Panc1 (cell line): ENCODE measurements at regions not wholly inside any gene's neighbourhood (a gene's known extent, or its start where the extent isn't known, plus 50 kb on each side); places are given as distances from the start of the nearest gene placed in this dataset.

ENCODE experiments used
- ATAC-seq: fragments of 200-7000 bp; cut with Tn5 transposase; 2 replicates; pipeline ENCODE4 v1.9.1; 2020; ENCODE audit warnings: mild to moderate bottlenecking, moderate library complexity
- BruUV-seq: library from RNA; stranded (reverse); fragments of 400-500 nt; replicated peaks from 2 replicates; lab custom pipeline; 2021; lab: Mats Ljungman, UMichigan
- CTCF ChIA-PET: fragments of 300-600 bp; sonication (Branson Sonifier 250); formaldehyde crosslinking; loops from one replicate; lab custom pipeline; 2022; ENCODE audit warnings: antibody characterized with exemption; lab: Charles Lee
- POLR2A ChIA-PET: fragments of 300-600 bp; sonication (Branson Sonifier 250); formaldehyde crosslinking; loops from one replicate; lab custom pipeline; 2022; ENCODE audit warnings: antibody characterized with exemption; lab: Charles Lee
- DNase-seq: peaks from one replicate; pipeline ENCODE4 v3.0.0-alpha.2; 2010; ENCODE audit warnings: low read depth, low spot score
- H3K27ac ChIP-seq: 2 replicates; pipeline ENCODE4 v1.5.1; 2011; ENCODE audit warnings: mild to moderate bottlenecking, low read length, inconsistent platforms
- H3K27me3 ChIP-seq: fragments of 200-500 bp; sonication (Bioruptor generic); 2 replicates; pipeline ENCODE4 v1.6.0; 2014; ENCODE audit warnings: low read length, inconsistent platforms; ENCODE audit not compliant: control insufficient read depth, insufficient read depth
- H3K36me3 ChIP-seq: fragments of 200-500 bp; sonication (Bioruptor generic); 2 replicates; pipeline ENCODE4 v1.5.1; 2014; ENCODE audit warnings: inconsistent platforms, mild to moderate bottlenecking, low read length, moderate library complexity; ENCODE audit not compliant: control insufficient read depth, insufficient read depth
- H3K4me1 ChIP-seq: 2 replicates; pipeline ENCODE4 v1.5.1; 2011; ENCODE audit warnings: inconsistent platforms, mild to moderate bottlenecking, low read length, moderate library complexity; ENCODE audit not compliant: control insufficient read depth, insufficient read depth
- H3K4me3 ChIP-seq, 2 experiments: 2 replicates each; pipeline ENCODE4 v1.5.1; 2011 to 2012; ENCODE audit warnings: low read depth in 2 of 2, low read length in 2 of 2, mild to moderate bottlenecking in 2 of 2, inconsistent platforms in 1 of 2, moderate library complexity in 1 of 2
- H3K9me3 ChIP-seq: fragments of 200-500 bp; sonication (Bioruptor generic); 2 replicates; pipeline ENCODE4 v1.5.1; 2014; ENCODE audit warnings: low read depth, mild to moderate bottlenecking, inconsistent platforms, low read length, moderate library complexity; ENCODE audit not compliant: control insufficient read depth, insufficient read depth
- POLR2AphosphoS5 ChIP-seq: IDR thresholded peaks from 2 replicates; pipeline ENCODE4 v1.6.1; 2012; ENCODE audit warnings: mild to moderate bottlenecking, low read depth, low read length, moderate library complexity
- SIN3A ChIP-seq: IDR thresholded peaks from 2 replicates; pipeline ENCODE4 v1.6.1; 2012; ENCODE audit warnings: low read depth, mild to moderate bottlenecking, low read length, moderate library complexity, borderline replicate concordance; ENCODE audit not compliant: insufficient read depth
- TCF7L2 ChIP-seq: IDR thresholded peaks from 2 replicates; pipeline ENCODE4 v1.6.1; 2011; ENCODE audit warnings: mild to moderate bottlenecking, low read depth, low read length, inconsistent platforms
- in situ Hi-C: cut with HindIII; loops from 2 replicates; pipeline ENCODE4 v1.10.0; 2016; ENCODE audit warnings: low sequenced_read_pairs, low pct_unique_long_range_greater_than_20kb
- intact Hi-C: fragments of 100-400 bp; cut with micrococcal nuclease; formaldehyde crosslinking; loops from one replicate; pipeline ENCODE4 v1.10.0; 2022; ENCODE audit not compliant: unreplicated experiment
- TF ChIP-seq, protein P1 (sequence below): fragments of 450-650 bp; IDR thresholded peaks from 2 replicates; pipeline ENCODE4 v1.5.1; 2017; ENCODE audit warnings: mild to moderate bottlenecking
- TF ChIP-seq, protein P2 (sequence below), 2 experiments: IDR thresholded peaks; 2 replicates each; pipeline ENCODE4 v1.6.1; 2011 to 2012; ENCODE audit warnings: low read depth in 2 of 2, control low read depth in 1 of 2, low read length in 1 of 2, mild to moderate bottlenecking in 1 of 2, moderate library complexity in 1 of 2; ENCODE audit not compliant: insufficient read depth in 1 of 2

DNA sequence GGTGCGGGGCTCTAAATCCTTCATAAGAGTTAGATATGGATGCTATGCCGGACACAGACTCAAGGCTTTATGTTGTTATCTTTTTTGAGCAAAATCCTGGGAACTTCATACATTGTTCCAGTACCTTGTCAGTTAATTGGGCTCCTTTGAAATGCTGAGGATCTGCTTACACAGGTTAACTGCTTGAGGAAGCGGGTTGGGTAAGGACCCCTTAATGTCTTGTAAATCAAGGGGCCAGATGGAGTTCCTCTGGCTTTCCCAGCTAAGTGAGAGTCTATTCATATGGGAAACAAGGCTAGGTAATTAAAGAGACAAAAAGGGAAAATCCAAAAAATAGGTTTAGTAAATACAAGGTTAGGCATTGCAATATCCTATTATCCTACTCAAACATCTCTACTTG, 141.5 kb downstream of the OR2B2 start:
- H3K27ac ChIP-seq = no peak overlapping the region
- TF ChIP-seq, protein P1, sequence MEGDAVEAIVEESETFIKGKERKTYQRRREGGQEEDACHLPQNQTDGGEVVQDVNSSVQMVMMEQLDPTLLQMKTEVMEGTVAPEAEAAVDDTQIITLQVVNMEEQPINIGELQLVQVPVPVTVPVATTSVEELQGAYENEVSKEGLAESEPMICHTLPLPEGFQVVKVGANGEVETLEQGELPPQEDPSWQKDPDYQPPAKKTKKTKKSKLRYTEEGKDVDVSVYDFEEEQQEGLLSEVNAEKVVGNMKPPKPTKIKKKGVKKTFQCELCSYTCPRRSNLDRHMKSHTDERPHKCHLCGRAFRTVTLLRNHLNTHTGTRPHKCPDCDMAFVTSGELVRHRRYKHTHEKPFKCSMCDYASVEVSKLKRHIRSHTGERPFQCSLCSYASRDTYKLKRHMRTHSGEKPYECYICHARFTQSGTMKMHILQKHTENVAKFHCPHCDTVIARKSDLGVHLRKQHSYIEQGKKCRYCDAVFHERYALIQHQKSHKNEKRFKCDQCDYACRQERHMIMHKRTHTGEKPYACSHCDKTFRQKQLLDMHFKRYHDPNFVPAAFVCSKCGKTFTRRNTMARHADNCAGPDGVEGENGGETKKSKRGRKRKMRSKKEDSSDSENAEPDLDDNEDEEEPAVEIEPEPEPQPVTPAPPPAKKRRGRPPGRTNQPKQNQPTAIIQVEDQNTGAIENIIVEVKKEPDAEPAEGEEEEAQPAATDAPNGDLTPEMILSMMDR = no peak
- ChIA-PET CTCF (no interaction called here), POLR2A (interaction anchor here (1.1 kb wide), 1 partner anchor 37 kb away, joined by 5 read pairs; a partner anchor contains a TSS)
- DNase-seq (no peak), ATAC-seq (no peak)
- no TSS peak for BruUV-seq
- in situ Hi-C loops = no loop called here
- no peaks in the 10 kb centered on the region for H3K27me3 ChIP-seq
- peaks cover 9% of the 10 kb centered on the region for H3K4me1 ChIP-seq
- no peaks in the 10 kb centered on the region for H3K36me3 ChIP-seq
- intact Hi-C loops = no loop called here
- no peak overlapping the region for H3K4me3 ChIP-seq
- no peaks in the 10 kb centered on the region for H3K9me3 ChIP-seq

DNA sequence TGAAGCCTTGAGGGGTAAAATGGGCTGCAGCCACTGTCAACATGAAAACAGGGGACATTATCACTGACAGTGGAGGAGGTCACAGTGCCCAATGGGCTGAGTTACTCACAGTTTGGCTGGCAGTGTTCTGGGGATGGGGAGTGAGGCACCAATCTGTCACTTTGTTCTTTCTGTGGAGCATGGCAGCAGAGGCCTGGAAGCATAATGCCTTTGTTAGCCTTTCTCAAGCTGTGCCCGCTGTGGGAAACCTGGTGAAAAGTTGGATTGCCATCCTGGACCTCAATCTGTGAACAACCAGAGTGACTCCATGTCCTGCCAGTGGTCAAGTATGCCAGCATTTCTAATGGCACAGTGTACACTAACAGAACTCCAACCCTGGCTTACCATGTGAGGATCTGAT, 143.6 kb downstream of the OR2B2 start:
- in situ Hi-C loops = no loop called here
- ATAC-seq (no peak), DNase-seq (no peak)
- H3K4me1 ChIP-seq = peaks cover 9% of the 10 kb centered on the region
- H3K36me3 ChIP-seq = no peaks in the 10 kb centered on the region
- CTCF ChIA-PET = no interaction called here
- POLR2A ChIA-PET = no interaction called here
- TF ChIP-seq TCF7L2 (no peak), SIN3A (no peak), POLR2AphosphoS5 (no peak)
- TF ChIP-seq, protein P1 = no peak
- TF ChIP-seq, protein P2, sequence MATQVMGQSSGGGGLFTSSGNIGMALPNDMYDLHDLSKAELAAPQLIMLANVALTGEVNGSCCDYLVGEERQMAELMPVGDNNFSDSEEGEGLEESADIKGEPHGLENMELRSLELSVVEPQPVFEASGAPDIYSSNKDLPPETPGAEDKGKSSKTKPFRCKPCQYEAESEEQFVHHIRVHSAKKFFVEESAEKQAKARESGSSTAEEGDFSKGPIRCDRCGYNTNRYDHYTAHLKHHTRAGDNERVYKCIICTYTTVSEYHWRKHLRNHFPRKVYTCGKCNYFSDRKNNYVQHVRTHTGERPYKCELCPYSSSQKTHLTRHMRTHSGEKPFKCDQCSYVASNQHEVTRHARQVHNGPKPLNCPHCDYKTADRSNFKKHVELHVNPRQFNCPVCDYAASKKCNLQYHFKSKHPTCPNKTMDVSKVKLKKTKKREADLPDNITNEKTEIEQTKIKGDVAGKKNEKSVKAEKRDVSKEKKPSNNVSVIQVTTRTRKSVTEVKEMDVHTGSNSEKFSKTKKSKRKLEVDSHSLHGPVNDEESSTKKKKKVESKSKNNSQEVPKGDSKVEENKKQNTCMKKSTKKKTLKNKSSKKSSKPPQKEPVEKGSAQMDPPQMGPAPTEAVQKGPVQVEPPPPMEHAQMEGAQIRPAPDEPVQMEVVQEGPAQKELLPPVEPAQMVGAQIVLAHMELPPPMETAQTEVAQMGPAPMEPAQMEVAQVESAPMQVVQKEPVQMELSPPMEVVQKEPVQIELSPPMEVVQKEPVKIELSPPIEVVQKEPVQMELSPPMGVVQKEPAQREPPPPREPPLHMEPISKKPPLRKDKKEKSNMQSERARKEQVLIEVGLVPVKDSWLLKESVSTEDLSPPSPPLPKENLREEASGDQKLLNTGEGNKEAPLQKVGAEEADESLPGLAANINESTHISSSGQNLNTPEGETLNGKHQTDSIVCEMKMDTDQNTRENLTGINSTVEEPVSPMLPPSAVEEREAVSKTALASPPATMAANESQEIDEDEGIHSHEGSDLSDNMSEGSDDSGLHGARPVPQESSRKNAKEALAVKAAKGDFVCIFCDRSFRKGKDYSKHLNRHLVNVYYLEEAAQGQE (IDR thresholded peaks at IDR 0.05; ENCODE audit: insufficient read depth in 1 of 2, low read depth in 2 of 2, low read length in 1 of 2) = no peak
- no peaks in the 10 kb centered on the region for H3K9me3 ChIP-seq
- H3K4me3 ChIP-seq = no peak overlapping the region
- BruUV-seq = no TSS peak
- intact Hi-C loops = no loop called here
- H3K27me3 ChIP-seq = no peaks in the 10 kb centered on the region
- H3K27ac ChIP-seq = no peak overlapping the region

DNA sequence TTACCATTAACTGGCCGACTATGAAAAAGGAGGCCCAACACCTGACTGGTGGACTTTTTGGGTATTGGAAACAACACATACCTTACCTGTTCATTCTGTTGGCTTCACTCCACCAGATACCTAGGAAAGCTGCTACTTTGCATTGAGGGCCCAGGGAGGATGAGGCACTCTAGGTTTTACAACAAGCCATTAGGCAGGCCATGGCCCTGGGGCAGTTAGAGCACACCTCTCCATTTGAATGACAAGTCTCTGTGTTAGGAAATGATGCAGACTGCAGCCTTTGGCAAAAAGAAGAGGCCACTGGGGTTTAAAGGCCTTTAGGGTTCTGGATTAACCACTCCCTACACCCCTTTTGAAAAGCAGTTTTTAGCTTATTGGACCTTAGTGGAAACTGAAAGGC, 144.3 kb downstream of the OR2B2 start:
- DNase-seq (no peak), ATAC-seq (no peak)
- in situ Hi-C loops (no loop called here), intact Hi-C loops (no loop called here)
- Histone ChIP-seq H3K36me3 (no peaks in the 10 kb centered on the region), H3K27me3 (no peaks in the 10 kb centered on the region), H3K4me1 (peaks cover 8% of the 10 kb centered on the region), H3K4me3 (no peak overlapping the region), H3K9me3 (no peaks in the 10 kb centered on the region), H3K27ac (no peak overlapping the region)
- BruUV-seq = no TSS peak
- ChIA-PET POLR2A (no interaction called here), CTCF (no interaction called here)
- TF ChIP-seq SIN3A (no peak), POLR2AphosphoS5 (no peak), TCF7L2 (no peak)
- TF ChIP-seq, protein P1 = no peak
- TF ChIP-seq, protein P2 (IDR thresholded peaks at IDR 0.05; ENCODE audit: insufficient read depth in 1 of 2, low read depth in 2 of 2, low read length in 1 of 2) = no peak
